NCI-H2081 (cell line): ENCODE measurements at regions not wholly inside any gene's neighbourhood (a gene's known extent, or its start where the extent isn't known, plus 50 kb on each side); places are given as distances from the start of the nearest gene placed in this dataset.
A peak's percentile ranks its signal among the peaks of the same experiment; 100 is the strongest.

Source experiments
- DNase-seq, 2 experiments: peaks; one replicate each; lab custom pipeline; 2025; lab: John Stamatoyannopoulos, UW

GRCh38 chr18:55847960-55848359 is 260.0 kb upstream of the TCF4 start:
- DNase-seq = no peak

- DNase-seq = peak in 1 of 2 experiments; percentile 3
Measured at GRCh38 chr18:55845221-55845620, 257.2 kb upstream of the TCF4 start.

- no peak for DNase-seq
Measured at GRCh38 chr18:55844382-55844781, 256.4 kb upstream of the TCF4 start.

- no peak for DNase-seq
Measured at GRCh38 chr18:55841314-55841713, 253.3 kb upstream of the TCF4 start.

GRCh38 chr18:55840601-55841170 is 252.7 kb upstream of the TCF4 start:
- no peak for DNase-seq

- no peak for DNase-seq
Measured at GRCh38 chr18:55839343-55839742, 251.4 kb upstream of the TCF4 start.

- DNase-seq = no peak
Measured at GRCh38 chr18:55838841-55839240, 250.8 kb upstream of the TCF4 start.

GRCh38 chr18:55838319-55838718 is 250.3 kb upstream of the TCF4 start:
- DNase-seq = no peak

- no peak for DNase-seq
Measured at GRCh38 chr18:55833543-55833942, 245.6 kb upstream of the TCF4 start.

GRCh38 chr18:55830544-55830943 is 242.6 kb upstream of the TCF4 start:
- DNase-seq = no peak

GRCh38 chr18:55821219-55821618 is 233.2 kb upstream of the TCF4 start:
- no peak for DNase-seq

- DNase-seq = no peak
Measured at GRCh38 chr18:55819448-55819847, 231.5 kb upstream of the TCF4 start.

GRCh38 chr18:55818284-55818683 is 230.3 kb upstream of the TCF4 start:
- no peak for DNase-seq

GRCh38 chr18:55811925-55812324 is 223.9 kb upstream of the TCF4 start:
- DNase-seq = no peak

- no peak for DNase-seq
Measured at GRCh38 chr18:55805666-55806065, 217.7 kb upstream of the TCF4 start.

GRCh38 chr18:55795101-55795669 is 207.2 kb upstream of the TCF4 start:
- DNase-seq = no peak

- no peak for DNase-seq
Measured at GRCh38 chr18:55794288-55795052, 206.5 kb upstream of the TCF4 start.

- DNase-seq = no peak
Measured at GRCh38 chr18:55790296-55790695, 202.3 kb upstream of the TCF4 start.

- no peak for DNase-seq
Measured at GRCh38 chr18:55787536-55788073, 199.6 kb upstream of the TCF4 start.

GRCh38 chr18:55786651-55787272 is 198.8 kb upstream of the TCF4 start:
- DNase-seq = no peak

GRCh38 chr18:55783921-55784320 is 195.9 kb upstream of the TCF4 start:
- DNase-seq = peak; percentile 6 to 62

- peak; percentile 68 to 83 for DNase-seq
Measured at GRCh38 chr18:55781481-55781957, 193.5 kb upstream of the TCF4 start.
